HepG2 (cell line): ENCODE measurements at regions not wholly inside any gene's neighbourhood (a gene's known extent, or its start where the extent isn't known, plus 50 kb on each side); places are given as distances from the start of the nearest gene placed in this dataset.
"Not testable (repeated sequence)": the region's sequence is repeated elsewhere in the genome, so short reads cannot be mapped to it uniquely, and the experiment has no call there.

Source experiments
- ATAC-seq: fragments of 200-7000 bp; cut with Tn5 transposase; 3 replicates; pipeline ENCODE4 v1.9.1; 2020; ENCODE audit warnings: mild to moderate bottlenecking, moderate library complexity
- BruUV-seq: library from RNA; stranded (reverse); fragments of 400-500 nt; replicated peaks from 2 replicates; lab custom pipeline; 2021; lab: Mats Ljungman, UMichigan
- CTCF ChIA-PET: fragments of 300-600 bp; formaldehyde crosslinking; extraction: SDS; loops from one replicate; lab custom pipeline; 2021; ENCODE audit warnings: low total read pairs, inconsistent platforms, low intra/inter-chr PET ratio; lab: Yijun Ruan, JAX
- POLR2A ChIA-PET: fragments of 350-600 bp; sonication (Branson Sonifier 250); formaldehyde crosslinking; loops from one replicate; lab custom pipeline; 2020; ENCODE audit warnings: antibody characterized with exemption, inconsistent platforms; lab: Yijun Ruan, JAX
- DNase-seq: peaks from one replicate; pipeline ENCODE4 v3.0.0-alpha.2; 2015; ENCODE audit warnings: low spot score
- FAIRE-seq: peaks from 3 replicates; lab custom pipeline; 2011; peaks lifted over from hg19 to GRCh38; lab: Jason Lieb, UNC
- H2AFZ ChIP-seq: one replicate; pipeline ENCODE4 v1.6.1; 2011; ENCODE audit warnings: low read length, inconsistent platforms
- H3K27ac ChIP-seq: fragments of 300-600 bp; 3 replicates; pipeline ENCODE4 v1.8.0; 2011; ENCODE audit warnings: mixed run types, mild to moderate bottlenecking, mixed read lengths, low read length, inconsistent platforms; ENCODE audit not compliant: insufficient read depth; ENCODE audit errors: extremely low read length
- H3K27me3 ChIP-seq, 2 experiments: fragments of 200-600 bp in 1 of 2; 2 replicates in 1 of 2; 3 replicates in 1 of 2; pipeline versions ENCODE4 v1.6.0 to v1.8.0; 2011; ENCODE audit warnings: low read length in 2 of 2, mild to moderate bottlenecking in 2 of 2, moderate library complexity in 2 of 2, inconsistent platforms in 1 of 2; ENCODE audit not compliant: insufficient read depth in 2 of 2, control insufficient read depth in 1 of 2
- H3K36me3 ChIP-seq, 2 experiments: fragments of 200-600 bp in 1 of 2; replicated peaks in 1 of 2; 2 replicates in 1 of 2; 3 replicates in 1 of 2; pipeline versions ENCODE4 v1.5.1 to v1.8.0; 2011; ENCODE audit warnings: low read length in 2 of 2, inconsistent platforms in 1 of 2; ENCODE audit not compliant: insufficient read depth in 2 of 2, control insufficient read depth in 1 of 2
- H3K4me1 ChIP-seq: 2 replicates; pipeline ENCODE4 v1.5.1; 2012; ENCODE audit warnings: low read length, inconsistent platforms; ENCODE audit not compliant: insufficient read depth
- H3K4me2 ChIP-seq: 2 replicates; pipeline ENCODE4 v1.6.0; 2011; ENCODE audit warnings: low read depth, low read length, inconsistent platforms
- H3K4me3 ChIP-seq, 3 experiments: fragments of 200-600 bp in 1 of 3; sonication (generic), shearing (Covaris generic) in 1 of 3; replicated peaks in 1 of 3; 2 replicates each; pipeline ENCODE4 v1.5.1; 2011 to 2016; ENCODE audit warnings: low read length in 3 of 3, inconsistent platforms in 2 of 3, low read depth in 2 of 3, mild to moderate bottlenecking in 2 of 3, control low read depth in 1 of 3, mixed read lengths in 1 of 3; ENCODE audit not compliant: insufficient read depth in 1 of 3
- H3K79me2 ChIP-seq: one replicate; pipeline ENCODE4 v1.6.1; 2011; ENCODE audit warnings: low read length, inconsistent platforms; ENCODE audit not compliant: insufficient read depth
- H3K9ac ChIP-seq: 2 replicates; pipeline ENCODE4 v1.6.0; 2011; ENCODE audit warnings: mild to moderate bottlenecking, low read depth, low read length, inconsistent platforms; ENCODE audit not compliant: insufficient read depth
- H3K9me3 ChIP-seq: 2 replicates; pipeline ENCODE4 v1.5.1; 2012; ENCODE audit warnings: mild to moderate bottlenecking, low read length
- H4K20me1 ChIP-seq: 2 replicates; pipeline ENCODE4 v1.6.0; 2011; ENCODE audit warnings: inconsistent platforms, mild to moderate bottlenecking, low read length, moderate library complexity; ENCODE audit not compliant: insufficient read depth
- ARID5B ChIP-seq: IDR thresholded peaks from 2 replicates; pipeline ENCODE4 v1.4.0; 2020; ENCODE audit warnings: mild to moderate bottlenecking, missing genetic modification reagents
- CTCF ChIP-seq: sonication (generic); formaldehyde crosslinking; IDR thresholded peaks from 2 replicates; pipeline ENCODE4 v1.5.0; 2020; ENCODE audit warnings: mild to moderate bottlenecking, missing genetic modification reagents, moderate library complexity
- ELF3 ChIP-seq: IDR thresholded peaks from 2 replicates; pipeline ENCODE4 v1.6.1; 2016; ENCODE audit warnings: missing genetic modification reagents, missing compliant biosample characterization
- RXRB ChIP-seq: IDR thresholded peaks from 2 replicates; pipeline ENCODE4 v1.6.1; 2016; ENCODE audit warnings: borderline replicate concordance, missing genetic modification reagents, missing compliant biosample characterization
- SAP130 ChIP-seq: IDR thresholded peaks from 2 replicates; pipeline ENCODE4 v1.6.1; 2016; ENCODE audit warnings: low read depth
- SMC3 ChIP-seq: IDR thresholded peaks from 2 replicates; pipeline ENCODE4 v1.6.1; 2011; ENCODE audit warnings: low read length, improper control_type of control experiment
- TFE3 ChIP-seq: IDR thresholded peaks from 2 replicates; pipeline ENCODE4 v1.6.1; 2016
- THRA ChIP-seq: sonication (generic); formaldehyde crosslinking; IDR thresholded peaks from 2 replicates; pipeline ENCODE4 v1.4.0; 2020; ENCODE audit warnings: missing genetic modification reagents, borderline replicate concordance
- ZNF580 ChIP-seq: IDR thresholded peaks from 2 replicates; pipeline ENCODE4 v1.6.1; 2016; ENCODE audit warnings: low read depth, borderline replicate concordance
- whole genome bisulfite sequencing: methylation state at CpG from one replicate; pipeline ENCODE4 v1.1.6; 2017; ENCODE audit warnings: low lambda C conversion rate; 5-methylcytosine and 5-hydroxymethylcytosine counted together
- in situ Hi-C: cut with HindIII; loops from 2 replicates; pipeline ENCODE4 v1.10.0; 2017; ENCODE audit warnings: low pct_unique_long_range_greater_than_20kb; ENCODE audit not compliant: extremely low pct_ligation_motif_present
- intact Hi-C: fragments of 100-400 bp; cut with micrococcal nuclease; formaldehyde crosslinking; loops from one replicate; pipeline ENCODE4 v1.10.0; 2022; ENCODE audit not compliant: unreplicated experiment

- TF ChIP-seq THRA (CRISPR knock-in tag) (peak; percentile 35; the same call in 1 of the 2 replicates), TFE3 (CRISPR knock-in tag) (0 out of 2 replicates have a peak, but pooled peaks have one; percentile 33), CTCF (CRISPR knock-in tag) (peak; percentile 87), ARID5B (peak; percentile 13; the same call in 1 of the 2 replicates), ELF3 (CRISPR knock-in tag) (0 out of 2 replicates have a peak, but pooled peaks have one; percentile 11), SAP130 (peak; percentile 54), SMC3 (peak; percentile 67), RXRB (peak; percentile 31; the same call in 1 of the 2 replicates), ZNF580 (0 out of 2 replicates have a peak, but pooled peaks have one; percentile 27)
Observed at GRCh38 chr3:75429561-75430220, 234.4 kb upstream of the FRG2C start (continued).

- H3K27me3 ChIP-seq, BruUV-seq, H3K4me2 ChIP-seq, H3K27ac ChIP-seq, H4K20me1 ChIP-seq, DNase-seq, H2AFZ ChIP-seq, H3K9me3 ChIP-seq, ATAC-seq, H3K4me3 ChIP-seq, POLR2A ChIA-PET, H3K9ac ChIP-seq, H3K36me3 ChIP-seq, H3K79me2 ChIP-seq, FAIRE-seq, in situ Hi-C loops: not testable (repeated sequence)
- 100% methylated on average over 3 of the region's 7 CpGs for WGBS
- peaks cover 18% of the 10 kb centered on the region for H3K4me1 ChIP-seq
- intact Hi-C loops: loop anchor here (10.0 kb wide), 1 partner anchor 224 kb away; no protein-coding TSS in a partner anchor
- CTCF ChIA-PET: interaction anchor here (1.3 kb wide), 1 partner anchor 136 kb away, joined by 6 read pairs; no protein-coding TSS in a partner anchor
Observed at GRCh38 chr3:75430406-75430805, 233.7 kb upstream of the FRG2C start.
